GM04503 (cell line): ENCODE measurements at regions not wholly inside any gene's neighbourhood (a gene's known extent, or its start where the extent isn't known, plus 50 kb on each side); places are given as distances from the start of the nearest gene placed in this dataset.
A peak's percentile ranks its signal among the peaks of the same experiment; 100 is the strongest.
"Not testable (repeated sequence)": the region's sequence is repeated elsewhere in the genome, so short reads cannot be mapped to it uniquely, and the experiment has no call there.

ENCODE experiments used
- DNase-seq: peaks from one replicate; pipeline ENCODE4 v3.0.0-alpha.2; 2012; ENCODE audit warnings: low read depth

DNA sequence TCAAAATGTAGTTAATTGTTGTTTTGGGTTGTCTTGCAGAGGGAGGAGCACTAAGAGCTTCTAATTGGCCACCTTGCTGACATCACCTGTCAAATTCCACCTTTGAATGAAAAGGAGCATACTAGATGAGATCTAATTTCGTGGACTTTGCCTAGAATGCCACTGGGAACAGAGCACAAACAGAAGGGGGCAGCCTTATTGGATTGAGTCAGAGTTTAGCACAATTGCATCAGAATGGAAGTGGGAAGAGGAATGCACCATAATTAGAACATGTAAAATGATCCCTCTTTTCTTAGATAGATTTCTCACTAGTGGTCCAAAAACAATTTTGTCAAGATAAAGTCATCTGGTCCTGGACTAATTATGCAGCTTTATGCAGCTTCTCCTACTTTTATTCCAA is 1552.2 kb downstream of the PCDH9 start:
- no peak for DNase-seq

GRCh38 chr13:65675383-65675782 is 1554.8 kb downstream of the PCDH9 start:
- not testable (repeated sequence) for DNase-seq

DNA sequence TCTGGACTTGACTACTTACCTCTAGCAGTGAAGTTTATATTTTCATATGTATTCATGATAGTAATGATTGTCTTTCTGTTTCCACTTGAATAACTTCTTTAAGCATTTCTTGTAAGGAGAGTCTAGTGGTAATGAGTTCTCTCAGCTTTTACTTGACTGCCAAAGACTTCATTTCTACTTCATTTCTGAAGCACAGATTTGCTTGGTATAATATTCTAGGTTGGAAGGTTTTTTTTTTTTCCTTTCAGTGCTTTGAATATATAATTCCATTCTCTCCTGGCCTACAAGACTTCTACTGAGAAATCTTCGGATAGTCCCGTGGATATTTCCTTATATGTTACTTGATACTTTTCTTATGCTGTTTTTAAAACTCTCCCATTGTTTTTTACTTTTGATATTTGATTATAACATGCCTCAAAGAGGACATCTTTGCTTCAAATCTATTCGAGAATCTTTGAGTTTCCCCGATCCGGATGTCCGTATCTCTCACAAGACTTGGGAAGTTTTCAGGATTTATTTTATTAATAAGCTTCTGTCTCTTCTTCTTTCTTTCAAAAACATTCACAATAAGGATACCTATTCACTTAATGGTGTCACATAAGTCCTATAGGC is 1560.0 kb downstream of the PCDH9 start:
- DNase-seq = no peak

- no peak for DNase-seq
Measured at GRCh38 chr13:65660731-65661130, 1569.4 kb downstream of the PCDH9 start.

GRCh38 chr13:65656740-65657329 is 1573.3 kb downstream of the PCDH9 start:
- no peak for DNase-seq

GRCh38 chr13:65653613-65654012 is 1576.5 kb downstream of the PCDH9 start:
- DNase-seq = no peak

GRCh38 chr13:65650321-65650720 is 1579.8 kb downstream of the PCDH9 start:
- no peak for DNase-seq

- no peak for DNase-seq
Measured at GRCh38 chr13:65642996-65643395, 1587.1 kb downstream of the PCDH9 start.

- DNase-seq = no peak
Measured at GRCh38 chr13:65642301-65642700, 1587.8 kb downstream of the PCDH9 start.

DNA sequence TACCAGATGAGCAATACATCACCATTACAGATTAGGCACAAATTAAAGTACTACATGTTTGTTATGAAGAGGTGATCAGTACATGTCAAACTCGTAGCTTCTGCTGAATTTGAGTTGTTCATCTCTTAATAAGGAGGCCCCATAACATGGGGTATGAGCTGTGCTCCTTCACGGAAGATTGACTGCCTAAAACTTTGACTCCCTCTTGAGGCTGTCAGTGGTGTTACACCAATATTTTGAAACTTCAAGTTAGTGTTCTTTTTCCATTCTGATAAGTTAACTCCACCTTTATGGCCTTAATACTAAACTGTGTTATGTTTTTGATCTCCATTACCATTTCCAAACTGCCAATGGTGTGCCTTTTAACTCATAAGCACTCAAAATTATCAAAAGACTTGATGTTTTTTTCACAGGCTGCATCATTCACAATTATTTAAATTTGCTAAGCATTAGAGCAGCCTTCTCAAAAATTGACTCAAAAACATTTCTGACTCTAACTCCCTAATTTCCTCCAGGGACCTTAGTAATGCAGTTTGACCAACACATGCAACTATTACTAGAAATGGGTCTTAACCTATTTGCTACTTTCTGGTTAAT is 1591.5 kb downstream of the PCDH9 start:
- peak; percentile 4 for DNase-seq

GRCh38 chr13:65633806-65634205 is 1596.3 kb downstream of the PCDH9 start:
- DNase-seq = no peak

DNA sequence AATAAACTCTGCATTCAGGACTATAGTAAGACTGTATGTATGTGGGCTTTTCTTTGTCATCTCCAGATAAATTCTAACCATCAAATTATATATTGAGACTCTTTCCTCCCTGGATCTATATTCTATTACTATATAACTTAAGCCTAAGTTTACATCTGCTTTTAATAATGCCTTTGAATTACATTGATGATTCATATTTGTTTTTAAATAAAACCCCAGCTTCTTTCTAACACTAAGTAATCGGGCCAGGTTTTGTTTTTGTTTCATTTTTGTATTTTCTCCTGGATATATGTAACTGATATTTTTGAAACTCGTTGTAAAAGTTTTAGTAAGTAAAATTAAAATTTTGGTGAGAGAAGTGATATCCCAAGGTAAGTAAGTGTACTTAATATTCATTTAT is 1599.1 kb downstream of the PCDH9 start:
- no peak for DNase-seq

DNA sequence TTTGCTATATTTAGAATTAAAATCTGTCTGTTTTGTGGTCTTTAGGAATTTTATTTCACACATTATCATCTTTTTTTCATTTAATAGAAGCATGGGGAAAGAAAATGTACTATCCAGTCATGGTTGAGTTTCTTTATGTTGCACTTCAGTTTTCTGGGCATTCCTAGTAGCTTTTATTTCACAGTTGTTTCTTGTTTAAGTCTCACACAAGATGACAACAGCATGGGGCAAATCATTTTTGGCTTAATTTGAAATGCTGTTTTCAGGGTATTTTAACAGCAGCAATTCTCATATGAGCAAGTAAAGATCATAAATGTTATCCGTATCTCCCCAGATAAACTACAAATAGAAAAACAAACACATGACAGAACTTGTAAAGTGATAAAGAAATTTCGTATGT is 1600.2 kb downstream of the PCDH9 start:
- DNase-seq = no peak

DNA sequence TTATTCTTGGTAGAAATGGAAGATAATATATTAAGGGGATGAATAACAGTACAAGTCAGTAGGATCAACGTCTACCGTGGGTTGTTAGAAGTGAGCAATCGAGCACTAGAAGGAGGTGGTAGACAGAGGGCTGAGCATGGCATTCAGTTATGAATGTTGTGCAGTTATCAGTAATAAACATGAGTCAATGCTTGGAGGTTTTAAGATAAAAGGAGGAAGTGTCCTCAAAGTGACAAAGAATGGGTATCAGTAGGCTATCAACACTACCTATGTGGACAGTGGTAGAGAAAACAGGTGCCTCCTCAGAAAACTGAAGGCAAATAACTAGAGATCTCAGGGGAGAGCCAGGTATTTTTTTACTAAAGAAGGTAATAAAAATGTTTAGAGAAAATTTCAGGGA is 1607.0 kb downstream of the PCDH9 start:
- no peak for DNase-seq

- no peak for DNase-seq
Measured at GRCh38 chr13:65615506-65615905, 1614.6 kb downstream of the PCDH9 start.

DNA sequence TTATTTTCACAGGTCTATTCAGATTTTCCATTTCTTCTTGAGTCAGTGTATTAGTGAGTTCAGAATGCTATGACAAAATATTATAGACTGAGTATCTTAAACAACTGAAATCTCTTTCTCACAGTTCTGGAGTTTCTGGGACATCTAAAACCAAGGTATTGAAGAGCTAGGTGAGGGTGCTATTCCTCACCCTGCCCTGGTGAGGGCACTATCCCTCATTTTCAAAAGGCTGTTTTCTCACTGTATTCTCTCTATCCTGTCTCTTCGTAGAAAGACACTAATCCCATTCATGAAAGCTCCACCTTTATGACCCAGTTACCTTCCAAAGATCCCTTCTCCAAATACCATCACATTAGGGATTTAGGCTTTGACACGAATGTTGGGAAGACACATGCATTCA is 1617.1 kb downstream of the PCDH9 start:
- DNase-seq = no peak

- DNase-seq = no peak
Measured at GRCh38 chr13:65609350-65609749, 1620.8 kb downstream of the PCDH9 start.

- no peak for DNase-seq
Measured at GRCh38 chr13:65606622-65607021, 1623.5 kb downstream of the PCDH9 start.

DNA sequence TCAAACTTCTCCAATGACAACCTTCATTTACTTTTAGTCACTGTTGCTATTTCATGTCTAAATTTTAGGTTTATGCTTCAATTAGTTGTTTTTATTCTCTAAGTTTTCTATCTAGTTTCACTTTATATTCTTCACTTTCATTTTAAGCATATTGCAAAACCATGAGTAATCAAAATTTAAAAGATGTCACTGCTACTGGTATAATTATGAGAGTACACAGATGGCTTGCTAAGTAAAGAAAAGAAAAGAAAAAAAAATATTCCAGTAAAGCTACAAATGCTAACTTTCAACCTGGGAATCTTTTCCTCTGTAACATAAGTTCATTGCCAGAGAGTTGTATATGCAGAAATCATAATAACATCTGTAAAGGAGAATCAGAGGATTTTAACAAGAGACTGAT is 1624.7 kb downstream of the PCDH9 start:
- no peak for DNase-seq

- DNase-seq = no peak
Measured at GRCh38 chr13:65603160-65603559, 1627.0 kb downstream of the PCDH9 start.

DNA sequence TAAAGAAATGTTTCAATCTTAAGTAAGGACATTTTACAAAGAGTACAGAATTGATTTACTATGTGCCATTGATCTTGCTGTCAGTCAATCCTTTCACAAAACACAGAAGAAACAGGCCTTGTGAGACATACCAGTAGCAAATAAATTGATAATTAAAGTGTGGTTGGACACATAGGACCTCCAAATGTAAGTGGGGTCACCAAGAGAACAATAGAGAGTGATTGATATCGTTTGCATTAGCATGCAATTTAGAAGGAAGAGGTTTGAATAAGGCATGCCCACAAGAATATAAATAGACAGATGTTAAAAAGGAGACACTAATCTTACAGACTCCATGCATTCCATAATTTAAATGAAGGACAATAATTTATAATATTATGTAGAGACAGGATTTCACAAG is 1628.3 kb downstream of the PCDH9 start:
- DNase-seq = no peak

DNA sequence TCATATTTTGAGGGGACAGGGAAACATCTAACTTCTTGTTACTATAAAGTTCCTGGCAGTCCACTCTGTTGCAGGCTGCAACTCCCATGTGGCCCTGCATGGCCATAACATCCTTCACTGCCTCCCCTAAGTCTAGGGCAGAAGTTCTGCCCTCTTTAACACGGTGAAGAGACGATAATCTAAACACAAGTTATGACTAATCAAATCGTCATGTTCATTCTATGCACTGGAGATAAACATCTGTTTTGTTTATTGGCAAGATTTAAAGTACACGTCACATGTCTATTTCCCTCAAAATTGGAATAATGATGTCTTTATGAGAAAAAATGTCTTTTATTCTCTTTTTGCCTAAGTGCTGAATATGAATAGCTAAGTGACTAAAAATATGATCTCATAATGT is 1629.4 kb downstream of the PCDH9 start:
- no peak for DNase-seq

GRCh38 chr13:65597839-65598818 is 1632.0 kb downstream of the PCDH9 start:
- DNase-seq = peak; percentile 63
